GM12892 (cell line): ENCODE measurements at regions not wholly inside any gene's neighbourhood (a gene's known extent, or its start where the extent isn't known, plus 50 kb on each side); places are given as distances from the start of the nearest gene placed in this dataset.

Experiments used
- POLR2A ChIP-seq: IDR thresholded peaks from 2 replicates; pipeline ENCODE4 v1.6.1; 2011; ENCODE audit warnings: low read depth, low read length, control low read depth
- POLR2AphosphoS5 ChIP-seq: IDR thresholded peaks from 2 replicates; pipeline ENCODE4 v1.6.1; 2011; ENCODE audit warnings: low read depth, low read length, control low read depth
- TAF1 ChIP-seq: IDR thresholded peaks from 2 replicates; pipeline ENCODE4 v1.6.1; 2011; ENCODE audit warnings: low read depth, mild to moderate bottlenecking, control low read depth, low read length, borderline replicate concordance

- TF ChIP-seq POLR2AphosphoS5: no peak
- TF ChIP-seq TAF1: no peak
- no peak for TF ChIP-seq POLR2A
Observed at GRCh38 chr1:43104027-43104763, 67.9 kb downstream of the EBNA1BP2 start.
